GM21717 (cell line): ENCODE measurements at regions not wholly inside any gene's neighbourhood (a gene's known extent, or its start where the extent isn't known, plus 50 kb on each side); places are given as distances from the start of the nearest gene placed in this dataset.
"Not testable (repeated sequence)": the region's sequence is repeated elsewhere in the genome, so short reads cannot be mapped to it uniquely, and the experiment has no call there.

Source experiments
- ATAC-seq: cut with Tn5 transposase; IDR thresholded peaks from one replicate; pipeline ENCODE4 v1.9.1; 2021; ENCODE audit warnings: mild to moderate bottlenecking, moderate library complexity; ENCODE audit not compliant: unreplicated experiment

GRCh38 chr6:141526985-141527384 is 605.7 kb upstream of the GJE1 start:
- ATAC-seq, result no peak

- no peak for ATAC-seq
Observed at GRCh38 chr6:141521440-141521839, 611.3 kb upstream of the GJE1 start.

- ATAC-seq, result no peak
Observed at GRCh38 chr6:141513830-141514229, 618.9 kb upstream of the GJE1 start.

GRCh38 chr6:141510803-141511202 is 621.9 kb upstream of the GJE1 start:
- no peak for ATAC-seq

GRCh38 chr6:141506062-141506461 is 626.7 kb upstream of the GJE1 start:
- ATAC-seq, result not testable (repeated sequence)

- not testable (repeated sequence) for ATAC-seq
Observed at GRCh38 chr6:141504318-141504717, 628.4 kb upstream of the GJE1 start.

- ATAC-seq, result no peak
Observed at GRCh38 chr6:141501616-141502015, 631.1 kb upstream of the GJE1 start.

GRCh38 chr6:141498977-141499376 is 633.7 kb upstream of the GJE1 start:
- no peak for ATAC-seq

GRCh38 chr6:141492521-141493284 is 640.0 kb upstream of the GJE1 start:
- no peak for ATAC-seq

GRCh38 chr6:141491684-141492083 is 641.0 kb upstream of the GJE1 start:
- no peak for ATAC-seq

GRCh38 chr6:141490982-141491381 is 641.7 kb upstream of the GJE1 start:
- no peak for ATAC-seq

- ATAC-seq, result no peak
Observed at GRCh38 chr6:141488488-141488887, 644.2 kb upstream of the GJE1 start.

GRCh38 chr6:141486942-141487341 is 645.8 kb upstream of the GJE1 start:
- ATAC-seq, result no peak

- ATAC-seq, result peak; percentile 80
Observed at GRCh38 chr6:141484711-141485110, 648.0 kb upstream of the GJE1 start.

GRCh38 chr6:141483598-141484061 is 649.1 kb upstream of the GJE1 start:
- ATAC-seq, result peak; percentile 97

GRCh38 chr6:141482796-141483597 is 649.7 kb upstream of the GJE1 start:
- ATAC-seq, result no peak

GRCh38 chr6:141475259-141475658 is 657.5 kb upstream of the GJE1 start:
- ATAC-seq, result no peak

- ATAC-seq, result no peak
Observed at GRCh38 chr6:141472162-141472928, 660.4 kb upstream of the GJE1 start.

- ATAC-seq, result no peak
Observed at GRCh38 chr6:141470810-141471209, 661.9 kb upstream of the GJE1 start.

GRCh38 chr6:141467881-141468280 is 664.8 kb upstream of the GJE1 start:
- no peak for ATAC-seq

- no peak for ATAC-seq
Observed at GRCh38 chr6:141467041-141467440, 665.7 kb upstream of the GJE1 start.
